HepG2 (cell line): ENCODE measurements at regions not wholly inside any gene's neighbourhood (a gene's known extent, or its start where the extent isn't known, plus 50 kb on each side); places are given as distances from the start of the nearest gene placed in this dataset.

Experiments
- ATAC-seq: fragments of 200-7000 bp; cut with Tn5 transposase; 3 replicates; pipeline ENCODE4 v1.9.1; 2020; ENCODE audit warnings: mild to moderate bottlenecking, moderate library complexity
- BruUV-seq: library from RNA; stranded (reverse); fragments of 400-500 nt; replicated peaks from 2 replicates; lab custom pipeline; 2021; lab: Mats Ljungman, UMichigan
- CTCF ChIA-PET: fragments of 300-600 bp; formaldehyde crosslinking; extraction: SDS; loops from one replicate; lab custom pipeline; 2021; ENCODE audit warnings: low total read pairs, inconsistent platforms, low intra/inter-chr PET ratio; lab: Yijun Ruan, JAX
- POLR2A ChIA-PET: fragments of 350-600 bp; sonication (Branson Sonifier 250); formaldehyde crosslinking; loops from one replicate; lab custom pipeline; 2020; ENCODE audit warnings: antibody characterized with exemption, inconsistent platforms; lab: Yijun Ruan, JAX
- DNase-seq: peaks from one replicate; pipeline ENCODE4 v3.0.0-alpha.2; 2015; ENCODE audit warnings: low spot score
- FAIRE-seq: peaks from 3 replicates; lab custom pipeline; 2011; peaks lifted over from hg19 to GRCh38; lab: Jason Lieb, UNC
- H2AFZ ChIP-seq: one replicate; pipeline ENCODE4 v1.6.1; 2011; ENCODE audit warnings: low read length, inconsistent platforms
- H3K27ac ChIP-seq: fragments of 300-600 bp; 3 replicates; pipeline ENCODE4 v1.8.0; 2011; ENCODE audit warnings: mixed run types, mild to moderate bottlenecking, mixed read lengths, low read length, inconsistent platforms; ENCODE audit not compliant: insufficient read depth; ENCODE audit errors: extremely low read length
- H3K27me3 ChIP-seq, 2 experiments: fragments of 200-600 bp in 1 of 2; 2 replicates in 1 of 2; 3 replicates in 1 of 2; pipeline versions ENCODE4 v1.6.0 to v1.8.0; 2011; ENCODE audit warnings: low read length in 2 of 2, mild to moderate bottlenecking in 2 of 2, moderate library complexity in 2 of 2, inconsistent platforms in 1 of 2; ENCODE audit not compliant: insufficient read depth in 2 of 2, control insufficient read depth in 1 of 2
- H3K36me3 ChIP-seq, 2 experiments: fragments of 200-600 bp in 1 of 2; replicated peaks in 1 of 2; 2 replicates in 1 of 2; 3 replicates in 1 of 2; pipeline versions ENCODE4 v1.5.1 to v1.8.0; 2011; ENCODE audit warnings: low read length in 2 of 2, inconsistent platforms in 1 of 2; ENCODE audit not compliant: insufficient read depth in 2 of 2, control insufficient read depth in 1 of 2
- H3K4me1 ChIP-seq: 2 replicates; pipeline ENCODE4 v1.5.1; 2012; ENCODE audit warnings: low read length, inconsistent platforms; ENCODE audit not compliant: insufficient read depth
- H3K4me2 ChIP-seq: 2 replicates; pipeline ENCODE4 v1.6.0; 2011; ENCODE audit warnings: low read depth, low read length, inconsistent platforms
- H3K4me3 ChIP-seq, 3 experiments: fragments of 200-600 bp in 1 of 3; sonication (generic), shearing (Covaris generic) in 1 of 3; replicated peaks in 1 of 3; 2 replicates each; pipeline ENCODE4 v1.5.1; 2011 to 2016; ENCODE audit warnings: low read length in 3 of 3, inconsistent platforms in 2 of 3, low read depth in 2 of 3, mild to moderate bottlenecking in 2 of 3, control low read depth in 1 of 3, mixed read lengths in 1 of 3; ENCODE audit not compliant: insufficient read depth in 1 of 3
- H3K79me2 ChIP-seq: one replicate; pipeline ENCODE4 v1.6.1; 2011; ENCODE audit warnings: low read length, inconsistent platforms; ENCODE audit not compliant: insufficient read depth
- H3K9ac ChIP-seq: 2 replicates; pipeline ENCODE4 v1.6.0; 2011; ENCODE audit warnings: mild to moderate bottlenecking, low read depth, low read length, inconsistent platforms; ENCODE audit not compliant: insufficient read depth
- H3K9me3 ChIP-seq: 2 replicates; pipeline ENCODE4 v1.5.1; 2012; ENCODE audit warnings: mild to moderate bottlenecking, low read length
- H4K20me1 ChIP-seq: 2 replicates; pipeline ENCODE4 v1.6.0; 2011; ENCODE audit warnings: inconsistent platforms, mild to moderate bottlenecking, low read length, moderate library complexity; ENCODE audit not compliant: insufficient read depth
- CENPT ChIP-seq: sonication (generic); formaldehyde crosslinking; IDR thresholded peaks from 2 replicates; pipeline ENCODE4 v1.8.0; 2022; ENCODE audit warnings: low read depth, mild to moderate bottlenecking, moderate library complexity, missing genetic modification reagents
- FOXA1 ChIP-seq, 2 experiments: fragments of 450-650 bp in 1 of 2; sonication (generic) in 1 of 2; formaldehyde crosslinking in 1 of 2; IDR thresholded peaks; 2 replicates each; pipeline versions ENCODE4 v1.4.0 to v1.6.1; 2016 to 2020; ENCODE audit warnings: missing genetic modification reagents in 1 of 2
- NPAS2 ChIP-seq: sonication (generic); formaldehyde crosslinking; IDR thresholded peaks from 2 replicates; pipeline ENCODE4 v1.8.0; 2022; ENCODE audit warnings: mild to moderate bottlenecking, missing genetic modification reagents, borderline replicate concordance
- TFAP4 ChIP-seq: sonication (generic); IDR thresholded peaks from 2 replicates; pipeline ENCODE4 v1.6.1; 2016; ENCODE audit warnings: low read depth, borderline replicate concordance
- ZNF652 ChIP-seq: IDR thresholded peaks from 2 replicates; pipeline ENCODE4 v1.6.1; 2016; ENCODE audit warnings: low read depth, borderline replicate concordance
- ZNF768 ChIP-seq: sonication (generic); formaldehyde crosslinking; IDR thresholded peaks from 2 replicates; pipeline ENCODE4 v1.4.0; 2020; ENCODE audit warnings: missing genetic modification reagents
- WGBS: methylation state at CpG from one replicate; pipeline ENCODE4 v1.1.6; 2017; ENCODE audit warnings: low lambda C conversion rate; 5-methylcytosine and 5-hydroxymethylcytosine counted together
- in situ Hi-C: cut with HindIII; loops from 2 replicates; pipeline ENCODE4 v1.10.0; 2017; ENCODE audit warnings: low pct_unique_long_range_greater_than_20kb; ENCODE audit not compliant: extremely low pct_ligation_motif_present
- intact Hi-C: fragments of 100-400 bp; cut with micrococcal nuclease; formaldehyde crosslinking; loops from one replicate; pipeline ENCODE4 v1.10.0; 2022; ENCODE audit not compliant: unreplicated experiment
- TF ChIP-seq, protein P1 (sequence below): sonication (generic); formaldehyde crosslinking; IDR thresholded peaks from 2 replicates; pipeline ENCODE4 v1.8.0; 2022; ENCODE audit warnings: missing genetic modification reagents, mild to moderate bottlenecking, inconsistent platforms, borderline replicate concordance
- TF ChIP-seq, protein P2 (sequence below): sonication (generic); formaldehyde crosslinking; IDR thresholded peaks from 2 replicates; pipeline ENCODE4 v1.4.0; 2020; ENCODE audit warnings: missing genetic modification reagents, mild to moderate bottlenecking, borderline replicate concordance

DNA sequence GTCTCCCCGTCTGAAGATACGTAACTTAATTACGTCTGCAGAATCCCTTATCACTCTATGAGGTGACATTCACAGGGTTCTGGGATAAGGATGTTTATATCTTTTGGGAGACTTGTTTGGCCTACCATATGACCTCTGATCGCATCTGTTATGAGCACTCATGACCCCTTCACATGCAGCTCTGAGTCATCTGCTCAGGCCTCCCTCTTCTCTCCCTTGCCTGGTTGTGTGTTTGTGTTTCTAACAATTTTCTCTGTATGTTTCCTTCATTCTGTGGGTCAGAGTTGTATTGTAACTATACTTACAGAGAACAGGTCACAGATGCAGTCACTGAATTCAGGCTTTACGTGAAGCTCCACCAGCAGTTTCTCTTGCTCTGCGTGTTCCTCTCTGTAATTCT is 330.6 kb downstream of the TENT4A start (continued):
- no peak for TF ChIP-seq ZNF768 (CRISPR knock-in tag)
- no peak for TF ChIP-seq ZNF652 (CRISPR knock-in tag)
- no peak for TF ChIP-seq NPAS2
- TF ChIP-seq CENPT: no peak

DNA sequence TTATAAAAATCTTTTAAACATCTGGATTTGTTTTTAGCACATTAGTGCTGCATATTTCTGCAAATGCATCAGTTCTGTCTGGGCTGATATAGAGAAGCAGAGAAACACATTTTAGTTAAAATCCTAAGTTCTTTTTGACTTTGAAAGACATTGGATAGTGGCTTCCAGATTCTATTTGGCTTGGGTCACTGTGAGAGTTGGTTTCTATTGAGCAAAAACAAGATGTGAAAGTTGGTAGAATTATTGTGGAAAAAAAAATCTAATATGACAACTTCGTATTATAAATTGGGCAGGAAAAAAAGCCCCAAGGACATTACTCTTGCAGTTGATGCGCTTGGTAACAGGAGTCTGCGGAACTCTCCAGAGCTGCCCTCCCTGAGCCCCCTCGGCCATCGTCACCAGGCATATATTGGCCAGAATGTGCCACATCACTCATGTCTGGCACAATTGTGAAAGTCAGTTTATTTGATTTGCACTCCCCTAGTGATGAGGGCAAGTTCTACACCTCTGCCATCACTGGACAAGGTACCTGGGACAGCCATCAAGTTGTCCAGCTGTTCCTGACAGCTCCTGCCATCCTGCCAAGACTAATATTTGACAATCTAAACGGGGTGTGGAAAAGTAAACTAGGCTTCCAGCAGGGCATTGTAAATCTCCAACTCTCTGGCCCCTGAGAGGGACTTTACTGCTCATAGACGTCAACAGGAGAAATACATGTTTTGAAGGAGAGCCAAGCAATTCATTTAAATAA is 334.5 kb downstream of the TENT4A start:
- in situ Hi-C loops (no loop called here), intact Hi-C loops (no loop called here)
- no peaks in the 10 kb centered on the region for H3K9me3 ChIP-seq
- H3K4me2 ChIP-seq: no peak overlapping the region
- no peak overlapping the region for H3K4me3 ChIP-seq
- ATAC-seq (no peak; the same call in 2 of the 3 replicates), DNase-seq (peak; percentile 12), FAIRE-seq (no peak)
- 27% methylated on average over 5 of the region's 7 CpGs for WGBS
- H3K27me3 ChIP-seq: peaks cover 0 to 3% of the 10 kb centered on the region in 2 experiments; a peak in 1 of 5 replicates
- POLR2A ChIA-PET: no interaction called here
- H3K4me1 ChIP-seq: no peaks in the 10 kb centered on the region
- no peak for TF ChIP-seq FOXA1 (IDR thresholded peaks at IDR 0.05)
- TF ChIP-seq FOXA1 (CRISPR knock-in tag; IDR thresholded peaks at IDR 0.05): 0 out of 2 replicates have a peak, but pooled peaks have one; percentile 11
- TF ChIP-seq, protein P1, sequence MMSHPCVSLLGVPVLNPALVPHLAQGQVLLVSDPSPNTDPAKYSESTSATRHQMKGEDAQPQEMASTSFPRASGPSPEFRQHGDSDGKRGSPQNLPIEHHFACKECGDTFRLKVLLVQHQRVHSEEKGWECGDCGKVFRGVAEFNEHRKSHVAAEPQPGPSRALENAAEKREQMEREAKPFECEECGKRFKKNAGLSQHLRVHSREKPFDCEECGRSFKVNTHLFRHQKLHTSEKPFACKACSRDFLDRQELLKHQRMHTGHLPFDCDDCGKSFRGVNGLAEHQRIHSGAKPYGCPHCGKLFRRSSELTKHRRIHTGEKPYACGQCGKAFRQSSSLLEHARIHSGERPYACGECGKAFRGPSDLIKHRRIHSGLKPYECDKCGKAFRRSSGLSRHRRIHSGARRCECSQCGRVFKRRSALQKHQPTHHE: no peak
- TF ChIP-seq TFAP4: peak; percentile 57; the same call in 1 of the 2 replicates
- TF ChIP-seq, protein P2, sequence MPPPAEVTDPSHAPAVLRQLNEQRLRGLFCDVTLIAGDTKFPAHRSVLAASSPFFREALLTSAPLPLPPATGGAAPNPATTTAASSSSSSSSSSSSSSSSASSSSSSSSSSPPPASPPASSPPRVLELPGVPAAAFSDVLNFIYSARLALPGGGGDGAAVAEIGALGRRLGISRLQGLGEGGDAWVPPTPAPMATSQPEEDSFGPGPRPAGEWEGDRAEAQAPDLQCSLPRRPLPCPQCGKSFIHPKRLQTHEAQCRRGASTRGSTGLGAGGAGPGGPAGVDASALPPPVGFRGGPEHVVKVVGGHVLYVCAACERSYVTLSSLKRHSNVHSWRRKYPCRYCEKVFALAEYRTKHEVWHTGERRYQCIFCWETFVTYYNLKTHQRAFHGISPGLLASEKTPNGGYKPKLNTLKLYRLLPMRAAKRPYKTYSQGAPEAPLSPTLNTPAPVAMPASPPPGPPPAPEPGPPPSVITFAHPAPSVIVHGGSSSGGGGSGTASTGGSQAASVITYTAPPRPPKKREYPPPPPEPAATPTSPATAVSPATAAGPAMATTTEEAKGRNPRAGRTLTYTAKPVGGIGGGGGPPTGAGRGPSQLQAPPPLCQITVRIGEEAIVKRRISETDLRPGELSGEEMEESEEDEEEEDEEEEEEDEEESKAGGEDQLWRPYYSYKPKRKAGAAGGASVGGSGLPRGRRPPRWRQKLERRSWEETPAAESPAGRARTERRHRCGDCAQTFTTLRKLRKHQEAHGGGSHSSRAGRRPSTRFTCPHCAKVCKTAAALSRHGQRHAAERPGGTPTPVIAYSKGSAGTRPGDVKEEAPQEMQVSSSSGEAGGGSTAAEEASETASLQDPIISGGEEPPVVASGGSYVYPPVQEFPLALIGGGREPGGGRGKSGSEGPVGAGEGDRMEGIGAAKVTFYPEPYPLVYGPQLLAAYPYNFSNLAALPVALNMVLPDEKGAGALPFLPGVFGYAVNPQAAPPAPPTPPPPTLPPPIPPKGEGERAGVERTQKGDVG: no peak
- no peak overlapping the region for H2AFZ ChIP-seq
- CTCF ChIA-PET: no interaction called here
- BruUV-seq: no TSS peak
- H3K36me3 ChIP-seq: no peaks in the 10 kb centered on the region
- H4K20me1 ChIP-seq: no peaks in the 10 kb centered on the region
- no peaks in the 10 kb centered on the region for H3K79me2 ChIP-seq
- no peak overlapping the region for H3K27ac ChIP-seq
- no peak overlapping the region for H3K9ac ChIP-seq
